ENCODE measurements at regions not wholly inside any gene's neighbourhood (a gene's known extent, or its start where the extent isn't known, plus 50 kb on each side); places are given as distances from the start of the nearest gene placed in this dataset.

DNA sequence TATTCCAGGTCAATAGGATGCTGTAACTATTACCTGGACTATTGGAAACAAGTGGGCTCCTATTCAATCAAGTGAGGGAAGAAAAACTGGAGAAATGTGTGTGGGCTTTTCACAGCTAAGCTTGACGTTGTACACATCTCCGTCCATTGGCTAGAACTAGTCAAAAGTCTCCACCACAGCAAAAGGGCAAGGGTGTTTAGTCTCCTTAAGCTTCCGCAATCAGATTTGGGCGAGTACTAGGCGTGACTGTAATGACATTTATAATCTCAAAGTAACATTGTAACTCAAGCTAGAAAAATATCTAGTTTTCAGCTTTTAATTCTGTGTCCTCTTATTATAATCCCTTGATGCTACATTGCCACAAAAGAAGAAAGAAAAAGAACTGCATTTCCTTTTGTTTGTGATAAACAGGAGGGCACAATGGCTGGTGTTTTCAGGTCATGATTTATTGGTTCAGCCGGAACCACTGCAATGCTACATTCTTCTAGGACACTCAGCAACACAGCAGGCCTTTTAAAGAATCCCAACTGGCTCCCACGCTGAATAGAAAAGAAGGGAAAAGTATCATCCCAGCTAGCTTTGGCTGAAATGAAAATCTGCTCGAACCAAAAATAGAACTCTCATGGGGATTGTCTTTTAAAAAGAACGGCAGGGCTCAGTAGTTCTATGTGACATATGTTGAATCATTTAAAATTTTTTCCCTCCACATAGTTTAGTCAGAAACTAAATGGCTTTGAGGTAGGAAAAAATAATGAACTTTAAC lies 387.7 kb downstream of the BTBD3 start:
- DNase-seq = no peak

DNA sequence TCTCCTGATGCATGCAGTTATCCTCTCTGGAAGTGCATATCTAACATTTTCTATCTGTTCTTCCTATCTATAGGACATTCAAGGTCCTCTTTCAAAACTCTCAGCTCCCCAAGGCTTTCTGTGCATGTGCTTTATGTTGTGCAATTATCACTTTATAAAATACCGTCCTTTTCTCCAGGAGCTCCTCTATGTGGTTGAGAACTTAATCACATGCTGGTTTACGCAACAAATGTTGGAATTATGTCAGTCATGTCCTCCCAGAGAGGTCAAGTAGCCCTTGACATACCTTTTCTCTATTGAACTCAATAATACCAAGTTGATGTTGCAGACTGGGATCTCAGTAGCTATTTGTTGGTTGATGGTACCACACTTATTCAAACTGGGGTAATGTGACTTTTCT lies 388.4 kb downstream of the BTBD3 start:
- DNase-seq = no peak

DNA sequence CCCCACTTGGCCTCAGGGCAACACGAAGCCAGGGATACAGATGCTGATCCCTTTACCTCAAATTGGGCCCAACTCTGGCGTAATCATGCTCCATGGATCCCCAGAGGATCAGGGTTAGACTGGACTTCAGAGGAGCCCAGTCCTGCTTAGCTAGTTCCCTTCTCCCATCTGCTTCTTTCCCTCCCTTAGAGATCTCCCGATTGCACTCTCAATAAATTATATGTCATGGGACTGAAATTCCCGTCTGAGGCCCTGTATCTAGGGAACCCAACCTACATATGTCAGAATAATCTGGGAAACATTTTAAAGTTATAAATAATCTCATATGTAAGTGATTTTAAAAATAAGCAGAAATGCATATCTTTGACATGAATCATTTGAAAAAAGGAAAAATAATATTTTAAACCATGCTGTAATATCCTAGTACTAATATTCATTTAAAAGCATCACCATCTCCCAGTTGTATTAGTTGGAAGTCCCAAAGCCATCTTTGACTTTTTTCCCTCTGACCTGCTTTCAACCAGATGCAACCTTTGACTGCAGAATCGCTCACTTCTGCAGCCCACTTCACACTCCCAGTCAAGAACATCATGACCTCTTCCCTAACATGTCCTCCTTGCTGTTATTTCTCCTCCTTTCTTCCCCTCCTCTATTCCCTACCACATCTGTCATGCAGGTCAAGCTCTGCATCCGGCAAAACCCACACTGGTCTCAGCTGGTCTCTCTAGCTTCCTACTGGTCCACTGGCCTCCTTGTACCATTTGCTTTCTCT lies 393.6 kb downstream of the BTBD3 start:
- DNase-seq = no peak

DNA sequence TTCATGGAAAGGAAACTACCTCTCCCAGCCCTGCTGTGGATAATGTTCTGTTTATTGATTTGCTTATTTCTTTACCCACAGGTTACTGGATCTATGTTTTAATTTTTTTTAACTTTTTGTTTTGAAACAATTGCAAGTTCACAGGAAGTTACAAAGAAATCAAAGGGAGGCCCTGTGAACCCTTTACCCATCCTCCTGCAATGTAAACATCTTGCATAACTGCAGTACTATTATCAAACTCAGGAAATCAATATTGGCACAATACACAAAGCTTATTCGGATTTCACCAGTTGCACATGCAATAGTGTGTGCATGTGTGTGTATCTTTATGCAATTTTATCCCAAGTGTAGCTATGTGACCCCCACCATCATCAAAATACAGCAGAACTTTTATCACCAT lies 398.0 kb downstream of the BTBD3 start:
- no peak for DNase-seq

DNA sequence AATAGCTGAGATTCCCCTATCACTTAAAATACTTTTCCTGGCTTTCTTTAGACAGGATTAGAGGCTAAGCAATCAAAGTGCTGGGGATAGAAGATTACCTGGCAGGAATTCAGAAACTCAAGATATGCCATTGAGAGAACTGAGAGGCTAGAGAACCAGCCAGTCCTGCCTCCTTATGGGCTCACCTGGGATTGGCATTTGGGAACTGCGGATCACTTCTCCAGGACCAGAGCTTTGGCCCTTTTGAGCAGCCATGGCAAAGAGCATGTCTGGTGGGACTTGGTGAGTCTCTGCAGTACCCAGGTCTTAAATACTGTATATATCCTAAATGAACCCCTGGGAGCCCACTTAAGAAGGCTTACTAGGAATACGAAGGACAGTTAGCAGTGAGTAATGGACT lies 399.1 kb downstream of the BTBD3 start:
- DNase-seq = no peak

DNA sequence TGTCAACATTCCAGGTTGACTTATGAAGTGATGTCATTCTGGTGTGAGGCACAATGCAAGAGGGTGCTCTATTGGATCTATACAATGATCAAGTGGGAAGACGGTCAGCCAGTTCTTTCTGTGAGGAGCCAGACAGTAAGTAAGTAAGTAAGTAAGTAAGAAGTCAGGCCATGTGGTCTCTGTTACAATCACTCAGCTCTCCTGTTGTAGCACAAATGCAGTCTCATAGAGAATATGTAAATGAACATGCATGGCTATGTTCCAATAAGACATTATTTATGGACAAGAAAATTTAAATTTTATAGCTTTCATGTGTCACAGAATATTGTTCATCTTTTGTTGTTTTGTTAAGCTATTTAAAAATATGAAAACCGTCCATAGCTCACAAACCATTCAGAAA lies 399.7 kb downstream of the BTBD3 start:
- no peak for DNase-seq

DNA sequence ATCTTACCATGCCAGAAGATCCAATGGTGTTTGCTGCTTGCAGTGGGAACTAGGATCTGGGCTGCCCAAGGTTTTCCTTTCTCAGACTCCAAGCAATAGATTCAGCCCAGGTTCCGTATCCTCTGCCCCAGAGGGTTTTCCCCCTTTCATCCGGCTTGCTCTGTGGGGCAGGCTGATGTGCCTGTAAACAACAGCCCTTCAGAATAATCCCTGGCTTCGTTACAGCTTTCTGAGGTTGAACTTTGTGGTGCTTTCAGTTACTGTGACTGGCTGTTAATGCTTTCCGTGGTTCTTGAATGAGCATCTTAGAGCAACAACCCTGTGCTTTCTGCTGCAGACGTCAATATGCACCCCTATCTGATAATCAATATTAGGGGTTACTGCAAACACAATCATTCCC lies 400.4 kb downstream of the BTBD3 start:
- DNase-seq = no peak

DNA sequence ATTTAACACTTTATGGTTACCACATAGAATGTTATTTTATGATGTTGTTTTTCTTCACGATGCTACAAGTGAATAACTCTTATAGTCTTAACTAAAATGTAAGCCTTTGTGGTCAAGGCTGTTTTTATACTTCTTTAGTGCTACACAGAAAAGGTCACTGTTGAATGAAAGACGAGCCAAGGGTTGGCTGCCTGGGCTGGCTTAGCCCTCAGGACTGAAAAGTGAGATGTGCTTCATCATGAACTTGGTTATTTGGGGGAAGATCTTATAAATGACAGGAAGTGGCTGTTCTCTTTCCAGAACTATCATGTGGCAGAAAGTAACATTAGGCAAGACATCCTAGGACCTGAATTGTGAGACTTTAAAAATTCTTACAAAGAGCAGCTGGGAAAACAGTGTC lies 404.0 kb downstream of the BTBD3 start:
- no peak for DNase-seq

DNA sequence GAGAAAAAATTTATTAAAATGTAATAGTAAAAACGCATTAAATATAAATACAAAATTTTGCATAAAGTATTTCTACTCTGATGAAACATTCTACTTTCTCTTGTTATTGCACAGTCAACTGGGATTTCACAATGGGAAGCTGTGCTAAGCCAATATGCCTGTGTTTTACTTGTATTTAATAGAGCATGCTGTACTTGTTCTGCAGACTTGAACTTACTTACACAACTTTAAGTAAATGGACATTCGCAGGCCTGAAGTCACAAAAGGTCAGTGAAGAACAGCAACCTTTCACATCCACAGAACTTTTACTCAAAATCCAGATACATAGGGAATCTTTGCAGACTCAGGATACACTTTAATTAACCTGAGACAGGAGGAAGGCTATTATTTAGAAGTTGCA lies 409.5 kb downstream of the BTBD3 start:
- DNase-seq = no peak

DNA sequence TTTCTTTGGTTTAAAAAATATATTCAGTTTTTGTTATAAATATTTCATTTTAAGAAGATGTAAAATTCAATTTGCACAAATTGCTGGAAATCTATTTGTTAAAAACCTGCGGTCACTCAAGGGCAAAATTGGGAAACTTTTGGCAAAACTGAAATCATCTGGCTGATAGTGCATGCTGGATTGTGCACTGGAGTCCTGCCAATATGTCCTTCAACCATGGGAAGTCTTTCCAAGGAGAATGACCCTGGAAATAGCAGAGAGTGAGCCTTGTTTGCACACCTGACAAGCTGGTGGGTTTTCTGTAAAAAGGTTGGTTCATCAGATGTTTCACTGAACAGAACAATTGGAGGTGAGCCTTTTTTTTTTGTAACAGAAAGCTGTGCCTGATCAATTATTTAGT lies 413.5 kb downstream of the BTBD3 start:
- DNase-seq = peak; percentile 9

DNA sequence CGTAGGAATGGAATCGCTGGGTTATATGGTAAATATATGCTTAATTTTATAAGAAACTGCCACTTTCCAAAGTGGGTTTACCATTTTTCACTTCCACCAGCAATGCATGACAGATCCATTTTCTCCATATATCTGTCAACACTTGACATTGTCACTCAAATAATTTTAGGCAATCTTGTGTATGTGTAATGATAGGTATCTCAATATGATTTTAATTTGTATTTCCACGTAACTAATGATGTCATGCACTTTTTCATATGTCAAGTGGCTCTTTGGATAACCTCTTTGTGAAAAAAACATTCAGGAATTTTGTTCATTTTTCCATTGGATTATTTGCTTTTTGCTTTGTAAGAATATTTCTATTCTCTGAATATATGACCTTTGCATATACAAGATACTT lies 419.9 kb downstream of the BTBD3 start:
- no peak for DNase-seq

DNA sequence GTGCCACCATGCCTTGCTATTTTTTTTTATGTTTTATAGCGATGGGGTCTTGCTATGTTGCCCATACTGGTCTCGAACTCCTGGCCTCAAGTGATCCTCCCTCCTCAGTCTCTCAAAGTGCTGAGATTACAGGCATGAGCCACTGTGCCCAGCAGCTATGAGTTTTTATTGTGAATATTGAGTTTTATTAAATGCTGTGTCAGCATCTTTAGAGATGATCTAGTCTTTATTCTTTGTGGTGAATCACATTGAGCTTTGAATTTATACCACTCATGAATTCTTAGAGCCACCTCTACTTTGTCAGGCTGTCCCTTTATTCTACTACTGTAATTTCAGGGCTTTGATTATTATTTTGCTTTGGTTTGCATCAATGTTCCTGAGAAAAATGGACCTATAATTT lies 428.3 kb downstream of the BTBD3 start:
- no peak for DNase-seq

DNA sequence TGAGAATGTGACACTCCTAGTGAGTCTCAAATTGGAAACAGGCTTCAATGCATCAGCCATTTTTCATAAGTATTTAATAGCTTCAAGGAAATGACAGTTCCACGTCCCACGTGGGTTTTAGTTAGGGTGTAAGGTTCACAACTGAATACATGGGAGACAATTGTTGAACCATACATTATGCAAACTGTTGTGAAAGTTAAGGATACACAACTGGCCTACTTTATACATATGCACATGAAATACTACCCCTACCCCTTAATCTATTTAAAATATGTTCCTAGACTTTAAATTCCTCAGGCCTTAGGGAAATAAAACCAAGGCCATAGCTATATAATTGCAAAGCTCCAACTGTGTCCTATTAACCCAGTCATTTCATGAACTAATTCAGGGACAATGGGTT lies 436.1 kb downstream of the BTBD3 start:
- no peak for DNase-seq

DNA sequence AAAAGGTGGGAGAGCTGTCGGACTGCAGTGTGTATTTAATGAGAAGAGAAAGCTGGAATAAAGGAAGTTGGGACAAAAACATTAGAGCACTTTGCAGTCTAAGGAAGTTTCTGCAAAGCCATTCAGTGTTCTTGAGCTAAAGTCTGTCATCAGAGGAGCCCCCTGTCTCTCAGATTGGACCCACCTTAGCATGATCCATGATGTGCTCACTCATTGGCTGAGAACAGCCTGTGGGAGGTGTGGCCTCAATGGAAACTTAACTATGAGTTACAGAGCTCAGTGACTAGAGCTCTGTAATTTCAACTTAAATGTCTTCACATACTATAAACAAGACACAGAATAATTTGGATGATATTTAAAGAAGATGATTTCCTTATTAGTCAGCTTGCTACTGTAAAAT lies 437.0 kb downstream of the BTBD3 start:
- DNase-seq = no peak

DNA sequence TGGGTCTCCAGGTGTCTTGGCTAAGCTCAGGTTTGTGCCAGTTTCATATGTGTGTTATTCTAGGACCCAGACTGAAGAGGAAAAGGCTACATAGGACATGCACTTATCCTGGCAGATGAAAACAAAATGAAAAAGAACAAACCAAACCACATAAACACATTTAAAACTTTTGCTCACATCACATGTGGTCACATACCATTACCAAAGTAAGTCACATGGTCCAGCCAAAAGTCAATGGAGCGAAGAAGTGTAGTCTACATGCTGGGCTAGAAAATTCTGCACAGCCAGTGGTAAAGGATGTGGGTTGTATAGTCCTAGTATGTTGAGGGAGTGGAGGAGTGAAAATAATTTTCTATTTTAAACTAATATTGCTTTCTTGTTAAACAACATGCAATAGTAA lies 437.5 kb downstream of the BTBD3 start:
- DNase-seq = no peak

DNA sequence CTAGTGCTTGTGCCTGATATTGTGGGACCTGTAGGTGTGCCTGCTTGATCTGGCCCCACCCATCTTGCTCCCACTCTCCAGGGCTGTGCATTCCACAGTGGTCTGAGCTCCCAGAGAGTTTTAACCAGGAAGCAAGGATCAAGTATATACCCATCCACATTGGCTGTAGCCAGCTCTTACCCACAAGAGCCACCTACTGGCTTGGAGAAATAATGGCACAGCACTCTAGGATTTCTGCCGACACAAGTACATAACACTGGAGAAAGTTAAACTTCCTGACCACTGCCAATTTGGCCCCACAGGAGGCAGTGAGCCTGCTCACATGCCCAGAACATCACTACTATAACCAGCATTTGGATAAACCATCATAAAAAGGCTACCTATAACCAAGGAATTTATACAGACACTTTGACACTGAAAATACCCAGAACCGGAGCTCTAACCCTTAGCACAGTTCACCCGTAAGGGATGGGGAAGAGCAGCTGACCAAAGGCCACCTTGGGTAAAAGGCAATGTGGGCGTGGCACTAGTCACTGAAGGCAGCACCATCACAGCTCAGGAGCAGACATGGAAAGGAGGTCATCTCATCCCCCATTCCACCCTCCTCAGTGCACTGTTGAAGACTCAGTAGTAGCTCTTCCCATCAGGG lies 440.4 kb downstream of the BTBD3 start:
- DNase-seq = no peak

DNA sequence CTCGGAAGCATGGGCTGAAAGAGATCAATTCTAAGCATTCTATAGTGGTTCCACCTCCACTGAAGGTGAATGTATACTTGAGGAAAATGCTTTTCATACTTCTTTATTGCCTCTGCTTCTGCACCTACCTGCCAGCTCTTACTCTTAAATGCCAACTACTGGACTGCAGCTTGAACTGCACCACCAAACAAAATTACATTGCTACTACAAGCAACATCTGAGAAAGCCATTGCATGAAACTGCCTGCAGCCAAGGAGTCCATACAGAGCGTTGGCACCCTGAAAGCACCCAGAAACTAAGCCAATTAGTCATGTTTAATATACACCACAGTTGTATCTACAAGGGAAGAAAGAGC lies 440.9 kb downstream of the BTBD3 start:
- DNase-seq = no peak

DNA sequence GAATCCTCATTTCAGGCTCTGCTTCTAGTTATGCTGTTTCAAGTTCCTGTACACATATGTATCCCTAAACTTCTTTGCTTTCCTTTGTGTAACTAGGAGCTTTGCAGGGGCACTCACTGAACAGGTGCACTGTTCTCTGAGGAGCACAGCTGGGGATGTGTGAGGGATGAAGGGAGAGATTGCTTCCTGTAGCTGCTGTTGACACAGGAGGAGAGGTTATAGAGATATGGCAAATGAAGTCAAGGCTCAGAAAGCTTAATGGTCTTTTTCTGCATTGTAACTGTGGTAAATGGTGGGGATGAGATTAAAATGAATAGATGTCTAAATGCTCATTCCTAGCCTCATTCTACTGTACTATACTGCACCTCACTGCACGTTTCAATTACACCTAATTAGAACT lies 454.3 kb downstream of the BTBD3 start:
- peak; percentile 91 for DNase-seq

DNA sequence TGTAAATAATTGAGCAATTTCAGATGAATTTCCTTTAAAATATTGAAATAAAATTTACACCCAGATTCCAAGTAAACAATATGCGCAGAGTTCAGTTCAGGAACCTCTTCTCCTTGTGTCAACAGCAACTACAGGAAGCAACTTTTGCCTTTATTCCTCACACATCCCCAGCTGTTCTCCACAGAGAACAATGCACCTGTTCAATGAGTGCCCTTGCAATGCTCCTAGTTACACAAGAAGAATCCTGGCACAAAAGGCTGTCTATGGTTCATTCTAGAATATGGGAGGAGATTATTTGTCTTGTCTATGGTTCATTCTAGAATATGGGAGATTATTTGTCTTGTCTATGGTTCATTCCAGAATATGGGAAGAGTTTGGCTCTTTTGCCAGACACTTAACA lies 454.9 kb downstream of the BTBD3 start:
- DNase-seq = peak; percentile 47

DNA sequence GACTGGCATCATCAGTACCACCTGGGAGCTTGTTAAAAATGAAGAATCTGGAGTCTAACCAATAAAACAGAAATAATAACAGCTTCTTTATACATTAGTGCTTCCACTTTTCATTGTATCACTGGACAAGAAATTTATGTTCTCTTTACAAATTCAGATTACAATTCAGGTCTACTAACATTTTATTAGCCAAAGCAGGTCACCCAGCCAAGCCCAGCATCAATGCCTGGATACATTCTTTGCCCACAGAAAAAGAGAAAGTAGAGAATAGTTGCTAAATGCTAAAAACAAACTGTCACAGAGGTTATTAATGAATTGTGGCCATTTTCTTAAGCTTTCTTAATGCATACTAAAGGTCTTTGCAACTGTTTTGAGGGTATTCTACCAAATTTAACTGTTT lies 458.3 kb downstream of the BTBD3 start:
- DNase-seq = no peak

DNA sequence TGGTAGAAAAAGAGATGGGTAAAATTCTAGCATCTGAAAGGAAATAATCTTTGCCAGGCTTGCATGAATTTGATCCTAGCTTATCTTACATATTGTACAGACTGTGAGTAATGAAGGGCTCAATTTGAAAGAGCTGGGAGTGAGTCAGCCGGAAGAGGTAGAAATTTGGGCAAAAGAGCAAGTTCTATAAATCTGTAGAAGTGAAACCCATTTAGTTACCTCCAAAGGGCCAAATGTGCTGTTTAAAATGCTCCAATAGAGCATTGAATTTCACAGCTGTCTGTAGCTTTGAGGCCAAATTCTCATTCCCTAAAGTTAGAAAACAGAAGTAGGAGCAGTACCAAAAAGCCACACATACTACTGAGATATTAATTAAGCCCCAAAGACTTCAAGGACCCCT lies 466.1 kb downstream of the BTBD3 start:
- no peak for DNase-seq

DNA sequence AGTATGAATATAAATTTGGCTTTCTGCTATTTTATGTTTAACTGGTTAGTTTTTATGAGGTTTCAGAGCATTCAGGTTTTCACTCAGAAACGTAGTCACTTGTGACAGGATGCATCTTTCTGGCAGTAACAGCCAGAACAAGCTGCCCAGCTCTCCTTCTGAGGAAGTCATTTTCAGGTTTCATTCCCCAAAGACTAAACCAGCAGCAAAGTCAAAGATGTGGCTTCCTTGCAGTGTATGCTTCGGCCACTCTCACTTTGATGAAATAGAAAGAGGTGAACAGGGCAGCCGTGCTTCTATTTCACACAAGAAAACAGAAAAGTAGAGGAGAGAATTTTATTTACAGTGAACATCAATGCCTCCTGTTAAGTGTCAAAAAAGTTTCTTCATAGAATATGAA lies 469.1 kb downstream of the BTBD3 start:
- no peak for DNase-seq

DNA sequence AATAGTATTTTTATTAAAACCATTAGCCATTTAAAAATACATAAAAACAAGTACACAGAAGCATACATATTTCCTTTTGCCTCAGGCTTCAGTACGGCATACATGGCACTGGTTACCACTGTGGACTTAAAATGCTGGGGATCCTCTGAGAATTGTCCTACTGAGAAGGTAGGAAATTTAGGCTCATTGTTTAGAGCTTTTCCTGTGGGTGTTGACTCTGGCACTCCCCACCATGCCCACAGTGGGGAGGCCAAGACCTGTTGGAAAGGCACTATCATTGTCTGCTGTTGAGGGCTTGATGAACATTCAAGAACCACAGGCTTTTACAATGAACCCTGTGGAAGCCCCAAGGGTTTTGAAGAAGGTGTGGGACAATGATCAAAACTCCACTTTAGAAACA lies 473.4 kb downstream of the BTBD3 start:
- no peak for DNase-seq

DNA sequence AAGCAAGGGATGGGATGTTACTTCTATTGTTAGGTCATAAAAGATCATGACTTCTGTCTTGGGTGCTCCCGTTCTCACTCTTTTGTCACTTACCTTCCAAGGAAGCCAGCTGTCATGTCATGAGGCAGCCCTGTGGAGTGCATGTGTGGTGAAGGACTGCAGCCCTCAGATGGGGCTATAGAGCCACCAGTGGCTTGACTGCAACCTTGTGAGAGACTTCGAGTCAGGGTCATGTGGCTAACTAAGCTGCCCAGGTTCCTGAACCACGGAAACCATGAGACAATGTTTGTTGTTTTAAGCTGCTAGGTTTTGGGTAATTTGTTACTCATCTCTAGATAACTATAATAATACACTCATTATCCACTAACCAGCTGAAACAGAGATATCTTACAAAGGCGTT lies 477.1 kb downstream of the BTBD3 start:
- no peak for DNase-seq

All from NCI-H1105 (cell line).